NT2/D1 (cell line): ENCODE measurements at regions not wholly inside any gene's neighbourhood (a gene's known extent, or its start where the extent isn't known, plus 50 kb on each side); places are given as distances from the start of the nearest gene placed in this dataset.

Experiments
- YY1 ChIP-seq: IDR thresholded peaks from 2 replicates; pipeline ENCODE4 v1.6.1; 2011; ENCODE audit not compliant: insufficient read length, insufficient read depth
- ZNF274 ChIP-seq: IDR thresholded peaks from 2 replicates; pipeline ENCODE4 v1.6.1; 2011; ENCODE audit warnings: mild to moderate bottlenecking, low read depth, low read length

- TF ChIP-seq YY1 (no peak), ZNF274 (no peak)
Measured at GRCh38 chr10:4529266-4529665, 296.7 kb upstream of the AKR1E2 start.
